Stimulated activated naive CD8-positive, alpha-beta T cell treated with anti-CD3 and anti-CD28 coated beads, Interleukin-15, Interleukin-2, amounts not matched to agents 100 ng/mL and 50 ng/mL, for 24 hours (primary cell): ENCODE measurements at regions not wholly inside any gene's neighbourhood (a gene's known extent, or its start where the extent isn't known, plus 50 kb on each side); places are given as distances from the start of the nearest gene placed in this dataset.

Experiments
- H3K27ac Mint-ChIP-seq: one replicate; pipeline ENCODE4 v1.8.0; 2021; ENCODE audit warnings: mild to moderate bottlenecking, mixed read lengths
- H3K27me3 Mint-ChIP-seq: one replicate; pipeline ENCODE4 v1.8.0; 2021; ENCODE audit warnings: mixed read lengths
- H3K36me3 Mint-ChIP-seq: one replicate; pipeline ENCODE4 v1.8.0; 2021; ENCODE audit warnings: low read depth, mixed read lengths
- H3K4me1 Mint-ChIP-seq: one replicate; pipeline ENCODE4 v1.8.0; 2021; ENCODE audit warnings: low read depth, mixed read lengths
- H3K4me3 Mint-ChIP-seq: one replicate; pipeline ENCODE4 v1.8.0; 2021; ENCODE audit warnings: mild to moderate bottlenecking, mixed read lengths
- H3K9me3 Mint-ChIP-seq: one replicate; pipeline ENCODE4 v1.8.0; 2021; ENCODE audit warnings: mixed read lengths

GRCh38 chr20:60389441-60389840 lies 431.2 kb downstream of the CDH26 start:
- Mint-ChIP-seq H3K36me3 (no peaks in the 10 kb centered on the region), H3K27ac (no peak overlapping the region), H3K4me3 (no peak overlapping the region), H3K27me3 (no peaks in the 10 kb centered on the region), H3K4me1 (no peaks in the 10 kb centered on the region), H3K9me3 (no peaks in the 10 kb centered on the region)

GRCh38 chr20:60389882-60390281 lies 431.7 kb downstream of the CDH26 start:
- Mint-ChIP-seq H3K4me1 (no peaks in the 10 kb centered on the region), H3K9me3 (no peaks in the 10 kb centered on the region), H3K27me3 (no peaks in the 10 kb centered on the region), H3K36me3 (no peaks in the 10 kb centered on the region), H3K4me3 (no peak overlapping the region), H3K27ac (no peak overlapping the region)

GRCh38 chr20:60395991-60396390 lies 437.8 kb downstream of the CDH26 start:
- no peaks in the 10 kb centered on the region for H3K4me1 Mint-ChIP-seq
- no peak overlapping the region for H3K27ac Mint-ChIP-seq
- peaks cover 17% of the 10 kb centered on the region for H3K9me3 Mint-ChIP-seq
- no peaks in the 10 kb centered on the region for H3K27me3 Mint-ChIP-seq
- no peak overlapping the region for H3K4me3 Mint-ChIP-seq
- no peaks in the 10 kb centered on the region for H3K36me3 Mint-ChIP-seq

- Mint-ChIP-seq H3K27ac (no peak overlapping the region), H3K4me3 (no peak overlapping the region), H3K27me3 (no peaks in the 10 kb centered on the region)
These were observed 442.3 kb downstream of the CDH26 start for GRCh38 chr20:60400567-60400966.

GRCh38 chr20:60402189-60403058 lies 444.2 kb downstream of the CDH26 start:
- H3K27me3 Mint-ChIP-seq = no peaks in the 10 kb centered on the region
- no peak overlapping the region for H3K27ac Mint-ChIP-seq
- H3K36me3 Mint-ChIP-seq = no peaks in the 10 kb centered on the region
- no peak overlapping the region for H3K4me3 Mint-ChIP-seq
- H3K9me3 Mint-ChIP-seq = peaks cover 13% of the 10 kb centered on the region
- no peaks in the 10 kb centered on the region for H3K4me1 Mint-ChIP-seq

More at GRCh38 chr20:60400567-60400966, 442.3 kb downstream of the CDH26 start:
- H3K9me3 Mint-ChIP-seq = peaks cover 17% of the 10 kb centered on the region
- no peaks in the 10 kb centered on the region for H3K36me3 Mint-ChIP-seq
- no peaks in the 10 kb centered on the region for H3K4me1 Mint-ChIP-seq

GRCh38 chr20:60403105-60403741 lies 445.0 kb downstream of the CDH26 start:
- Mint-ChIP-seq H3K36me3 (no peaks in the 10 kb centered on the region), H3K4me1 (no peaks in the 10 kb centered on the region), H3K9me3 (peaks cover 13% of the 10 kb centered on the region), H3K27me3 (no peaks in the 10 kb centered on the region), H3K4me3 (no peak overlapping the region), H3K27ac (no peak overlapping the region)

- Mint-ChIP-seq H3K27me3 (no peaks in the 10 kb centered on the region), H3K27ac (no peak overlapping the region), H3K4me3 (no peak overlapping the region), H3K4me1 (no peaks in the 10 kb centered on the region), H3K36me3 (no peaks in the 10 kb centered on the region), H3K9me3 (peaks cover 3% of the 10 kb centered on the region)
These were observed 449.0 kb downstream of the CDH26 start for GRCh38 chr20:60407011-60407771.

- Mint-ChIP-seq H3K36me3 (no peaks in the 10 kb centered on the region), H3K4me3 (no peak overlapping the region), H3K27ac (no peak overlapping the region), H3K9me3 (peaks cover 3% of the 10 kb centered on the region), H3K4me1 (no peaks in the 10 kb centered on the region), H3K27me3 (no peaks in the 10 kb centered on the region)
These were observed 449.7 kb downstream of the CDH26 start for GRCh38 chr20:60407938-60408337.

- Mint-ChIP-seq H3K36me3 (no peaks in the 10 kb centered on the region), H3K27ac (no peak overlapping the region), H3K4me1 (no peaks in the 10 kb centered on the region), H3K9me3 (peaks cover 3% of the 10 kb centered on the region), H3K4me3 (no peak overlapping the region), H3K27me3 (no peaks in the 10 kb centered on the region)
These were observed 450.2 kb downstream of the CDH26 start for GRCh38 chr20:60408435-60408834.

- H3K27ac Mint-ChIP-seq = no peak overlapping the region
- peaks cover 3% of the 10 kb centered on the region for H3K9me3 Mint-ChIP-seq
- H3K36me3 Mint-ChIP-seq = no peaks in the 10 kb centered on the region
- H3K4me1 Mint-ChIP-seq = no peaks in the 10 kb centered on the region
- H3K27me3 Mint-ChIP-seq = no peaks in the 10 kb centered on the region
- no peak overlapping the region for H3K4me3 Mint-ChIP-seq
These were observed 452.5 kb downstream of the CDH26 start for GRCh38 chr20:60410618-60411264.

GRCh38 chr20:60411813-60412212 lies 453.6 kb downstream of the CDH26 start:
- H3K9me3 Mint-ChIP-seq = peaks cover 3% of the 10 kb centered on the region

GRCh38 chr20:60420676-60421229 lies 462.5 kb downstream of the CDH26 start:
- no peaks in the 10 kb centered on the region for H3K4me1 Mint-ChIP-seq

More at GRCh38 chr20:60411813-60412212, 453.6 kb downstream of the CDH26 start:
- Mint-ChIP-seq H3K27me3 (no peaks in the 10 kb centered on the region), H3K4me3 (no peak overlapping the region), H3K4me1 (no peaks in the 10 kb centered on the region), H3K27ac (no peak overlapping the region), H3K36me3 (no peaks in the 10 kb centered on the region)

GRCh38 chr20:60422848-60423247 lies 464.6 kb downstream of the CDH26 start:
- Mint-ChIP-seq H3K27me3 (peaks cover 7% of the 10 kb centered on the region), H3K4me3 (no peak overlapping the region), H3K4me1 (no peaks in the 10 kb centered on the region), H3K9me3 (no peaks in the 10 kb centered on the region), H3K27ac (no peak overlapping the region), H3K36me3 (no peaks in the 10 kb centered on the region)

More at GRCh38 chr20:60420676-60421229, 462.5 kb downstream of the CDH26 start:
- Mint-ChIP-seq H3K4me3 (no peak overlapping the region), H3K36me3 (no peaks in the 10 kb centered on the region), H3K9me3 (no peaks in the 10 kb centered on the region), H3K27ac (no peak overlapping the region), H3K27me3 (peaks cover 7% of the 10 kb centered on the region)

- Mint-ChIP-seq H3K27me3 (peaks cover 3% of the 10 kb centered on the region), H3K9me3 (no peaks in the 10 kb centered on the region), H3K36me3 (no peaks in the 10 kb centered on the region), H3K4me3 (no peak overlapping the region), H3K4me1 (no peaks in the 10 kb centered on the region), H3K27ac (no peak overlapping the region)
These were observed 466.2 kb downstream of the CDH26 start for GRCh38 chr20:60424267-60424902.
